ENCODE measurements at regions not wholly inside any gene's neighbourhood (a gene's known extent, or its start where the extent isn't known, plus 50 kb on each side); places are given as distances from the start of the nearest gene placed in this dataset.

GRCh38 chr1:37233606-37234005 lies 199.3 kb upstream of the GRIK3 start:
- peaks cover 5% of the 10 kb centered on the region for H3K9me3 Mint-ChIP-seq
- peaks cover 10% of the 10 kb centered on the region for H3K4me1 Mint-ChIP-seq
- H3K27ac Mint-ChIP-seq, result no peak overlapping the region
- H3K36me3 Mint-ChIP-seq (ENCODE audit: low read depth), result no peaks in the 10 kb centered on the region
- H3K27me3 Mint-ChIP-seq (ENCODE audit: low read depth, poor library complexity), result peaks cover 45% of the 10 kb centered on the region
- no peak overlapping the region for H3K4me3 Mint-ChIP-seq
- no peak for DNase-seq
- TF ChIP-seq CTCF (IDR thresholded peaks at IDR 0.05), result no peak

- DNase-seq, result peak; percentile 10
- no peak for TF ChIP-seq CTCF (IDR thresholded peaks at IDR 0.05)
- H3K27me3 Mint-ChIP-seq (ENCODE audit: low read depth, poor library complexity), result peaks cover 46% of the 10 kb centered on the region
- no peak overlapping the region for H3K4me3 Mint-ChIP-seq
- H3K9me3 Mint-ChIP-seq, result peaks cover 5% of the 10 kb centered on the region
- H3K27ac Mint-ChIP-seq, result no peak overlapping the region
- H3K36me3 Mint-ChIP-seq (ENCODE audit: low read depth), result no peaks in the 10 kb centered on the region
- H3K4me1 Mint-ChIP-seq, result peaks cover 17% of the 10 kb centered on the region
Observed at GRCh38 chr1:37234941-37235418, 200.7 kb upstream of the GRIK3 start.

- Mint-ChIP-seq H3K27ac (no peak overlapping the region), H3K4me1 (peaks cover 26% of the 10 kb centered on the region), H3K27me3 (ENCODE audit: low read depth, poor library complexity) (peaks cover 50% of the 10 kb centered on the region), H3K36me3 (ENCODE audit: low read depth) (no peaks in the 10 kb centered on the region), H3K4me3 (no peak overlapping the region), H3K9me3 (no peaks in the 10 kb centered on the region)
- no peak for TF ChIP-seq CTCF (IDR thresholded peaks at IDR 0.05)
- DNase-seq, result no peak
Observed at GRCh38 chr1:37237948-37238347, 203.6 kb upstream of the GRIK3 start.

GRCh38 chr1:37238364-37239224 lies 204.3 kb upstream of the GRIK3 start:
- H3K9me3 Mint-ChIP-seq, result no peaks in the 10 kb centered on the region
- no peaks in the 10 kb centered on the region for H3K36me3 Mint-ChIP-seq (ENCODE audit: low read depth)
- no peak for TF ChIP-seq CTCF (IDR thresholded peaks at IDR 0.05)
- DNase-seq, result no peak
- H3K4me3 Mint-ChIP-seq, result no peak overlapping the region
- peaks cover 26% of the 10 kb centered on the region for H3K4me1 Mint-ChIP-seq
- H3K27ac Mint-ChIP-seq, result no peak overlapping the region
- H3K27me3 Mint-ChIP-seq (ENCODE audit: low read depth, poor library complexity), result peaks cover 51% of the 10 kb centered on the region

GRCh38 chr1:37239225-37239740 lies 205.0 kb upstream of the GRIK3 start:
- no peak for DNase-seq
- Mint-ChIP-seq H3K27me3 (ENCODE audit: low read depth, poor library complexity) (peaks cover 46% of the 10 kb centered on the region), H3K4me1 (peaks cover 26% of the 10 kb centered on the region), H3K36me3 (ENCODE audit: low read depth) (no peaks in the 10 kb centered on the region), H3K4me3 (no peak overlapping the region), H3K9me3 (no peaks in the 10 kb centered on the region), H3K27ac (no peak overlapping the region)
- no peak for TF ChIP-seq CTCF (IDR thresholded peaks at IDR 0.05)

Measured in nephron progenitor cell (in vitro differentiated cells).